Endothelial cell of umbilical vein (primary cell): ENCODE measurements at regions not wholly inside any gene's neighbourhood (a gene's known extent, or its start where the extent isn't known, plus 50 kb on each side); places are given as distances from the start of the nearest gene placed in this dataset.

Source experiments
- BruUV-seq: library from RNA; stranded (reverse); fragments of 400-500 nt; replicated peaks from 2 replicates; lab custom pipeline; 2021; lab: Mats Ljungman, UMichigan
- CTCF ChIA-PET: fragments of 300-600, 350-600 bp; sonication (Branson Sonifier 250); formaldehyde crosslinking; loops from one replicate; lab custom pipeline; 2021; ENCODE audit warnings: antibody characterized with exemption, inconsistent platforms; lab: Charles Lee
- POLR2A ChIA-PET: fragments of 300-600, 350-600 bp; sonication (Branson Sonifier 250); formaldehyde crosslinking; loops from one replicate; lab custom pipeline; 2021; ENCODE audit warnings: antibody characterized with exemption, inconsistent platforms; lab: Charles Lee
- DNase-seq: peaks from one replicate; pipeline ENCODE4 v3.0.0-alpha.2; 2011; ENCODE audit warnings: low read depth, low spot score
- FAIRE-seq: peaks from 2 replicates; lab custom pipeline; 2011; peaks lifted over from hg19 to GRCh38; lab: Jason Lieb, UNC
- H2AFZ ChIP-seq: 2 replicates; pipeline ENCODE4 v1.6.0; 2012; ENCODE audit warnings: low read depth, low read length, control low read depth, inconsistent platforms
- H3K27ac ChIP-seq: 2 replicates; pipeline ENCODE4 v1.5.1; 2011; ENCODE audit warnings: low read depth, mild to moderate bottlenecking, control low read depth, low read length, moderate library complexity; ENCODE audit not compliant: insufficient read depth
- H3K27me3 ChIP-seq, 2 experiments: 2 replicates each; pipeline versions ENCODE4 v1.6.0 to v1.6.1; 2011; ENCODE audit warnings: low read length in 2 of 2, mixed read lengths in 1 of 2; ENCODE audit not compliant: control insufficient read depth in 2 of 2, insufficient read depth in 2 of 2
- H3K36me3 ChIP-seq, 2 experiments: 2 replicates in 1 of 2; 3 replicates in 1 of 2; pipeline ENCODE4 v1.5.1; 2011; ENCODE audit warnings: low read length in 2 of 2, mild to moderate bottlenecking in 1 of 2, moderate library complexity in 1 of 2; ENCODE audit not compliant: control insufficient read depth in 2 of 2, insufficient read depth in 2 of 2; ENCODE audit errors: extremely low read depth in 1 of 2
- H3K4me1 ChIP-seq: 3 replicates; pipeline ENCODE4 v1.5.1; 2011; ENCODE audit warnings: mild to moderate bottlenecking, low read length; ENCODE audit not compliant: control insufficient read depth, insufficient read depth; ENCODE audit errors: extremely low read depth
- H3K4me2 ChIP-seq: 2 replicates; pipeline ENCODE4 v1.6.1; 2011; ENCODE audit warnings: low read length, control low read depth, mixed read lengths; ENCODE audit not compliant: insufficient read depth
- H3K4me3 ChIP-seq, 3 experiments: fragments of 200-600 bp in 1 of 3; sonication (generic), shearing (Covaris generic) in 1 of 3; replicated peaks in 1 of 3; 2 replicates each; pipeline ENCODE4 v1.5.1; 2011 to 2016; ENCODE audit warnings: control low read depth in 3 of 3, low read length in 3 of 3, mild to moderate bottlenecking in 2 of 3, inconsistent platforms in 1 of 3, low read depth in 1 of 3, moderate library complexity in 1 of 3; ENCODE audit not compliant: insufficient read depth in 1 of 3
- H3K79me2 ChIP-seq: 2 replicates; pipeline ENCODE4 v1.6.0; 2012; ENCODE audit warnings: low read length, inconsistent platforms; ENCODE audit not compliant: control insufficient read depth, insufficient read depth
- H3K9ac ChIP-seq: replicated peaks from 2 replicates; pipeline ENCODE3; 2011; ENCODE audit warnings: low read length, control low read depth; ENCODE audit not compliant: insufficient read depth; ENCODE audit errors: extremely low read depth
- H3K9me1 ChIP-seq: replicated peaks from 3 replicates; pipeline ENCODE4 v1.6.0; 2011; ENCODE audit warnings: mild to moderate bottlenecking, low read length; ENCODE audit not compliant: control insufficient read depth, insufficient read depth; ENCODE audit errors: extremely low read depth
- H3K9me3 ChIP-seq: replicated peaks from 2 replicates; pipeline ENCODE4 v1.5.1; 2012; ENCODE audit warnings: low read length, inconsistent platforms; ENCODE audit not compliant: control insufficient read depth, insufficient read depth
- H4K20me1 ChIP-seq: replicated peaks from 2 replicates; pipeline ENCODE3; 2011; ENCODE audit warnings: mild to moderate bottlenecking, low read length; ENCODE audit not compliant: control insufficient read depth, insufficient read depth; ENCODE audit errors: extremely low read depth
- EZH2 ChIP-seq: IDR thresholded peaks from 2 replicates; pipeline ENCODE4 v1.6.1; 2012; ENCODE audit warnings: borderline replicate concordance, low read depth, mild to moderate bottlenecking, moderate library complexity, low read length, inconsistent platforms; ENCODE audit not compliant: severe bottlenecking
- FOS ChIP-seq: IDR thresholded peaks from 2 replicates; pipeline ENCODE4 v1.6.1; 2011; ENCODE audit warnings: mild to moderate bottlenecking, low read length, moderate library complexity, borderline replicate concordance; ENCODE audit not compliant: insufficient read depth
- GATA2 ChIP-seq: IDR thresholded peaks from 2 replicates; pipeline ENCODE4 v1.7.0; 2011; ENCODE audit warnings: low read depth, mild to moderate bottlenecking, moderate library complexity, mixed read lengths, low read length; ENCODE audit not compliant: insufficient read length, insufficient read depth
- JUN ChIP-seq: IDR thresholded peaks from 2 replicates; pipeline ENCODE4 v1.6.1; 2011; ENCODE audit warnings: borderline replicate concordance, low read depth; ENCODE audit not compliant: insufficient read length, insufficient read depth
- MYC ChIP-seq: IDR thresholded peaks from one replicate; pipeline ENCODE4 v1.6.1; 2011; ENCODE audit warnings: mild to moderate bottlenecking, low read depth, low read length
- POLR2A ChIP-seq: IDR thresholded peaks from 2 replicates; pipeline ENCODE4 v1.6.1; 2012; ENCODE audit warnings: low read depth, mild to moderate bottlenecking, control low read depth, low read length
- POLR2AphosphoS5 ChIP-seq: IDR thresholded peaks from 2 replicates; pipeline ENCODE4 v1.6.1; 2012; ENCODE audit warnings: low read depth, mild to moderate bottlenecking, control low read depth, low read length, moderate library complexity; ENCODE audit not compliant: insufficient read depth
- dilution Hi-C: fragments of 300-500 bp; cut with MboI; formaldehyde crosslinking; loops from one replicate; pipeline ENCODE4 v1.15.0; 2019; ENCODE audit warnings: low sequenced_read_pairs; ENCODE audit not compliant: extremely low pct_ligation_motif_present
- intact Hi-C: fragments of 100-400 bp; cut with micrococcal nuclease; formaldehyde crosslinking; loops from one replicate; pipeline ENCODE4 v1.10.0; 2022
- TF ChIP-seq, protein P1 (sequence below): IDR thresholded peaks from 2 replicates; pipeline ENCODE4 v1.6.1; 2011; ENCODE audit not compliant: insufficient read depth, insufficient read length
- TF ChIP-seq, protein P2 (sequence below), 2 donors: IDR thresholded peaks; 1 replicate in 1 of 2; 2 replicates in 1 of 2; pipeline ENCODE4 v1.5.1; 2011; ENCODE audit warnings: low read length in 2 of 2, mild to moderate bottlenecking in 2 of 2, moderate library complexity in 2 of 2, control low read depth in 1 of 2, inconsistent platforms in 1 of 2, low read depth in 1 of 2; ENCODE audit not compliant: insufficient read depth in 1 of 2; ENCODE audit errors: extremely low read depth in 1 of 2

DNA sequence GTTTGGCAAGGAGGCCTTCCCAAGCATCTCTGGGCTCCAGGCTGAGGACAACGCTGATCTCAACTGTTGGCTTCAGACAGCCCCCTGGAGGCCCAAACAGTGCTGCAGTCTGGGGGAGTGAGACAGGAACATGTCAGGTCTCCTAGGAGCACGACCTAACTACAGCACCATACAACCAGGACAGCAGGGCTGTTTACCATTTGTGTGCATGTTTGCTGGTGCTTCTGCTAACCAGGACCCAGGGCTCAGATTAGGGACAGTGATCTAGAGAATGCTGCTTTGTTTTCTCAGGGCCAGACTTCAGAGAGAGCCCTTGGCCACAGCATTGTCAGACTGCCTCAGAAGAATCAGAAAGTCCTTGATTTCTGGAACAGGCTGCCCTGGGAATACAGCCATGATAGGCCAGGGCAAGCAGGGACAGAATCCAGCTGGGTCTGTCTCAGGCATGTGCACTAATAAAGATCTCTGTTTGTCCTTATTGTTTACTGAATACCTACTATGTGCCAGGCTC lies 126.5 kb downstream of the VPREB1 start:
- Histone ChIP-seq H3K4me3 (no peak overlapping the region), H3K4me1 (no peaks in the 10 kb centered on the region), H3K4me2 (no peak overlapping the region), H2AFZ (no peak overlapping the region), H3K79me2 (no peaks in the 10 kb centered on the region), H3K27me3 (peaks cover 14 to 21% of the 10 kb centered on the region in 2 experiments), H3K9ac (no peak overlapping the region), H3K9me1 (no peaks in the 10 kb centered on the region), H3K9me3 (no peaks in the 10 kb centered on the region), H3K27ac (no peak overlapping the region), H3K36me3 (no peaks in the 10 kb centered on the region), H4K20me1 (no peaks in the 10 kb centered on the region)
- TF ChIP-seq JUN = no peak
- no peak for TF ChIP-seq FOS
- TF ChIP-seq POLR2AphosphoS5 = no peak
- TF ChIP-seq, protein P1, sequence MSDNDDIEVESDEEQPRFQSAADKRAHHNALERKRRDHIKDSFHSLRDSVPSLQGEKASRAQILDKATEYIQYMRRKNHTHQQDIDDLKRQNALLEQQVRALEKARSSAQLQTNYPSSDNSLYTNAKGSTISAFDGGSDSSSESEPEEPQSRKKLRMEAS = no peak
- TF ChIP-seq, protein P2, sequence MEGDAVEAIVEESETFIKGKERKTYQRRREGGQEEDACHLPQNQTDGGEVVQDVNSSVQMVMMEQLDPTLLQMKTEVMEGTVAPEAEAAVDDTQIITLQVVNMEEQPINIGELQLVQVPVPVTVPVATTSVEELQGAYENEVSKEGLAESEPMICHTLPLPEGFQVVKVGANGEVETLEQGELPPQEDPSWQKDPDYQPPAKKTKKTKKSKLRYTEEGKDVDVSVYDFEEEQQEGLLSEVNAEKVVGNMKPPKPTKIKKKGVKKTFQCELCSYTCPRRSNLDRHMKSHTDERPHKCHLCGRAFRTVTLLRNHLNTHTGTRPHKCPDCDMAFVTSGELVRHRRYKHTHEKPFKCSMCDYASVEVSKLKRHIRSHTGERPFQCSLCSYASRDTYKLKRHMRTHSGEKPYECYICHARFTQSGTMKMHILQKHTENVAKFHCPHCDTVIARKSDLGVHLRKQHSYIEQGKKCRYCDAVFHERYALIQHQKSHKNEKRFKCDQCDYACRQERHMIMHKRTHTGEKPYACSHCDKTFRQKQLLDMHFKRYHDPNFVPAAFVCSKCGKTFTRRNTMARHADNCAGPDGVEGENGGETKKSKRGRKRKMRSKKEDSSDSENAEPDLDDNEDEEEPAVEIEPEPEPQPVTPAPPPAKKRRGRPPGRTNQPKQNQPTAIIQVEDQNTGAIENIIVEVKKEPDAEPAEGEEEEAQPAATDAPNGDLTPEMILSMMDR (IDR thresholded peaks at IDR 0.05; ENCODE audit: extremely low read depth in 1 of 2, insufficient read depth in 1 of 2, low read depth in 1 of 2, low read length in 2 of 2) = no peak
- TF ChIP-seq EZH2 = no peak
- TF ChIP-seq MYC = no peak
- no peak for TF ChIP-seq POLR2A
- no peak for TF ChIP-seq GATA2
- dilution Hi-C loops = no loop called here
- FAIRE-seq (no peak), DNase-seq (no peak)
- CTCF ChIA-PET = no interaction called here
- no TSS peak for BruUV-seq
- POLR2A ChIA-PET = no interaction called here
- intact Hi-C loops = loop anchor here (1.0 kb wide), 1 partner anchor 34 kb away; no protein-coding TSS in a partner anchor
